ENCODE measurements at regions not wholly inside any gene's neighbourhood (a gene's known extent, or its start where the extent isn't known, plus 50 kb on each side); places are given as distances from the start of the nearest gene placed in this dataset.

DNA sequence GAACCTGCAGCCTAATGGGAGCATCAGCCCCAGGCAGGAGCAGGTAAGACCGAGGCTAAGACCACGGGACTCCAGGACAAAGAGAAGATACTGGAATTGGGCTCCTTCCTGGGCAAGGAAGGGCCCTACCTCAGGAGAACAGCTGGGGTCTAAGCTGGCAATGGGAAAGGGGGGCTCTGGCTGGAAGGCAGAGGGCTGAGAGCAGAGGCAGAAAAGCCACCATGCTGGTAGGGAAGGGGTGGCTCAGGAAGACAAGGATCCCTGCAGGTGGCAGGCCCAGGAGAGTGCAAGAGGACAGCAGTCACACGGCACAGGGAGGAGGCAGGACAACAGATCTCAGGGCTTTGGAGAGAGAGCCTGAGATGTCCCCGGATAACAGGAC lies 203.5 kb downstream of the NDUFA10 start:
- TF ChIP-seq FOXM1 (IDR thresholded peaks at IDR 0.05; ENCODE audit: low read depth) (no peak), FOXM1 (CRISPR knock-in tag; IDR thresholded peaks at IDR 0.05; ENCODE audit: low read depth) (no peak), CAMTA2 (CRISPR knock-in tag; conservative IDR thresholded peaks at IDR 0.05) (no peak)
